Mesodermal cell (in vitro differentiated cells): ENCODE measurements at regions not wholly inside any gene's neighbourhood (a gene's known extent, or its start where the extent isn't known, plus 50 kb on each side); places are given as distances from the start of the nearest gene placed in this dataset.

Experiments used
- H3K27ac ChIP-seq: 2 replicates; pipeline ENCODE4 v1.7.0; 2013; ENCODE audit warnings: mild to moderate bottlenecking, low read depth, low read length, moderate library complexity; ENCODE audit not compliant: severe bottlenecking
- H3K36me3 ChIP-seq: 2 replicates; pipeline ENCODE4 v1.7.1; 2013; ENCODE audit warnings: mild to moderate bottlenecking, low read length, moderate library complexity; ENCODE audit not compliant: control insufficient read depth, insufficient read depth
- H3K4me1 ChIP-seq: one replicate; pipeline ENCODE4 v1.7.1; 2013; ENCODE audit warnings: mild to moderate bottlenecking, low read length; ENCODE audit not compliant: insufficient read depth, control insufficient read depth, poor library complexity, severe bottlenecking
- H3K4me3 ChIP-seq: 2 replicates; pipeline ENCODE4 v1.7.0; 2013; ENCODE audit warnings: low read length, control low read depth, mild to moderate bottlenecking; ENCODE audit not compliant: insufficient read depth, poor library complexity, severe bottlenecking; ENCODE audit errors: extremely low read depth
- H3K9me3 ChIP-seq: 2 replicates; pipeline ENCODE4 v1.7.1; 2013; ENCODE audit warnings: mild to moderate bottlenecking, low read length, moderate library complexity; ENCODE audit not compliant: control insufficient read depth
- WGBS, 2 experiments: methylation state at CpG; one replicate each; pipeline ENCODE4 v1.1.5; 2013; ENCODE audit warnings: missing lambda C conversion rate in 2 of 2; ENCODE audit not compliant: insufficient coverage in 2 of 2; 5-methylcytosine and 5-hydroxymethylcytosine counted together

DNA sequence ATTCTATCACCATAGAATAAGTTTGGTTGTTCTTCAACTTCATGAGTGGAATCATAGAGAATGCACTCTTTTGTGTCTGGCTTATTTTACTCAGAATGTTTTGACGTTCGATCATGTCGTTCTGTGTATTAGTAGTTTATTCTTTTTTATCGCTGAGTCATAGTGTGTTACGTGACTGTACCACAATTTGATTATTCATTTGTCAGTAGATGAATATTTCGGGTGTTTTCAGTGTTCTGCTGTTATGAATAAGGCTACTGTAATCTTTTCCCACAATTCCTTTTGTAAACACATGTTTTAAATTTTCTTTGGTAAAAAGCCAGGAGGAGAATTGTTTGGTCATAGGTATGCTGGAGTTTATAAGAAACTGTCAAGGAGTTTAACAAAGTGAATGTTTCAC, 279.9 kb upstream of the B3GAT1 start:
- 80 to 100% methylated on average over 1 to 2 of the region's 6 CpGs for WGBS, 2 experiments
- H3K4me3 ChIP-seq: no peak overlapping the region
- H3K36me3 ChIP-seq: no peaks in the 10 kb centered on the region
- H3K9me3 ChIP-seq: no peaks in the 10 kb centered on the region
- no peak overlapping the region for H3K27ac ChIP-seq
- no peaks in the 10 kb centered on the region for H3K4me1 ChIP-seq

DNA sequence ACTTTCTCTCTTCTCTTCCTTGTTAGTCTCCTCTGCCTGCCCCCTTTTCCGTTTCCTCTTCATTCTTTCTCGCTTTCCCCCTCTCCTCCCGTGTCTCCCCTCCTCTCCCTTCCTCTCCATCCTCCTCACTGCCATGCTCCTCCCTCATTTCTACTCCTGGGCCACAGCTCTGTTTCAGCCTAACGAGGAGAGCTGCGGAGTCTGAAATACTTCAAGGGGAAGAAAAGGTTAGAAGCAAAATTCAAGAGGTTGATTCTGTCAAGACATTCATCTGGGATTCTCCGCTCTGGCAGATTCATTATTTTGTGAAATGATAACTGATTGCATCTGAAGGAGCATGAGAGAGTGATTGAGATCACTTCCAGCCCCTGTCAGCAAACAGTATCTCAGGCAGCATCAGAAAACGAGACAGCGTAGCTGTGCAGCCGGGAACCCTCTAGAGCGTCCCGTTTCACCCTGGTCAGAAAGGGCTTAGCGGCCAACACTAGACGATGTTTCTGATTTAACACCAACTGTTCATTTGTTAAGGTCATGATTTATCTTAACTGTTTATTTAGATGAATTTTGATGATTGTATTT, 279.3 kb upstream of the B3GAT1 start:
- Histone ChIP-seq H3K27ac (no peak overlapping the region), H3K4me1 (no peaks in the 10 kb centered on the region), H3K9me3 (no peaks in the 10 kb centered on the region), H3K4me3 (no peak overlapping the region), H3K36me3 (no peaks in the 10 kb centered on the region)
- WGBS, 2 experiments: 79 to 82% methylated on average over 9 to 12 of the region's 13 CpGs

DNA sequence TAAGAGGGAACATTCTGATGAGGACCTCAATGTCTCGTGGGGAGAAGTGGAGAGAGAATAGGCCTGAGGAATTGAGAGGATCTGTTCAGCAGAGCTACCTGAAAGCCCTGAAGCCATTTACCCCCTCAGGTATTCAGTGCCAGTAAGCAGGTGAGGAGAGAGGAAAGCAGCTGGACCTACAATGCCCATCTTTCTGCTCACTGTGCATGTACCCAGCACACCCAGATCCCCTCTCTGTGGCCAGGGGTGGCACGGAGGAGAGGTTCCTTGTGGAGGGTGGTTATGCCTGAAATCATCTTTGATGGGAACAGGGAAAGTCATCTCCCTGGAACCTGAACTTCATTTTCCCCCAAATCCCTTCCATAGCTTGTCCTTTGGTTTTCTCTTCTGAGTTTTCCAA, 277.8 kb upstream of the B3GAT1 start:
- Histone ChIP-seq H3K36me3 (no peaks in the 10 kb centered on the region), H3K4me1 (peaks cover 8% of the 10 kb centered on the region), H3K4me3 (no peak overlapping the region), H3K27ac (no peak overlapping the region), H3K9me3 (no peaks in the 10 kb centered on the region)
- 80 to 100% methylated on average over 1 of the region's 2 CpGs for WGBS, 2 experiments

DNA sequence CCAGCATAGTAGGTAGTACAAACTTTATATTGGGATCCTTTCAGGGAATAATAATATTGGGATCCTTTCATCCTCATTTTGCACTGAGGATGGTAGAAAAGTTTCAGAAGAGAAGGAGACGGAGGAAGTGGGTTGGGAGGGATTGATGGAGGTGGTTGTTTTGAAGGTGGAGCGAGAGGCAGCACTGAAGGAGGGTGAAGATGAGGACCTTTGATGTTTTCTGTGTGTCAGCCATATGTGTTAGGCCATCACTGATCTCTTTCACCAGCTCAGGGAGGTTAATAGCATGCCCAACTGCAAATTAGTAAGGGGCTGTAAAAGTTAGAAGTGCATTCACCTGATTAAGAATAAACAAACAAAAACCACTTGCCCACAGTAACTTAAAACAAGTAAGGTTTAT, 275.5 kb upstream of the B3GAT1 start:
- H3K9me3 ChIP-seq: no peaks in the 10 kb centered on the region
- H3K36me3 ChIP-seq: no peaks in the 10 kb centered on the region
- peaks cover 18% of the 10 kb centered on the region for H3K4me1 ChIP-seq
- no peak overlapping the region for H3K27ac ChIP-seq
- WGBS, 2 experiments: 68 to 71% methylated on average over 2 of the region's 2 CpGs
- no peak overlapping the region for H3K4me3 ChIP-seq

DNA sequence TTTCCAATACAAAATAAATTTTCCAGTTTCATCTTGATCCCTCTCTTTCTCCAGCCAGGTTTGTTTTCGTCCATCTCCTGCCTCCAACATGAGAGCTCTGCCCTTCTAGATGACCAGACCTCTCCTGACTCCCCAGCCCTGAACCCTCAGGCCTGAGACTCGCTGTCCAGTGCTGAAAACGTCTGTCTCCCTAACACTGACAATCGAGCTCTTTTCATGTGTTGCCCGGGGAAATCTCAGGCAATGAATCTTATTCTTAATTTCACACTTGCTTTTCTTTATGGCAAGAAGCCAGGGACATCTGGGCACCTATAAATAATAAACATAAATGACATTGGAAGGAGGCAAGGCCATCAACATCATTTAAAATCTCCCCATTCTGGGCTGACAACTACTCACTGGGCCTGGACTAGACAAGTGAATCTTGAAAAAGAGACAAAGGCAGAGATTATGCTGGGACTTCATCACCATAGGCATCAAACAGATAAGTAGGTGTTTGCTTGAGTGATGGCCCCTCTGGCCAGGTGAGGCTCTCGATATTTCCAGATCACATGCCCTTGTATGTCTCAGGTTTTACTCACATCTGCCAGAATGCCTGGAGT, 274.5 kb upstream of the B3GAT1 start:
- Histone ChIP-seq H3K27ac (no peak overlapping the region), H3K4me3 (no peak overlapping the region), H3K4me1 (peaks cover 18% of the 10 kb centered on the region), H3K36me3 (no peaks in the 10 kb centered on the region), H3K9me3 (no peaks in the 10 kb centered on the region)
- WGBS, 2 experiments: 40 to 55% methylated on average over 5 of the region's 6 CpGs

DNA sequence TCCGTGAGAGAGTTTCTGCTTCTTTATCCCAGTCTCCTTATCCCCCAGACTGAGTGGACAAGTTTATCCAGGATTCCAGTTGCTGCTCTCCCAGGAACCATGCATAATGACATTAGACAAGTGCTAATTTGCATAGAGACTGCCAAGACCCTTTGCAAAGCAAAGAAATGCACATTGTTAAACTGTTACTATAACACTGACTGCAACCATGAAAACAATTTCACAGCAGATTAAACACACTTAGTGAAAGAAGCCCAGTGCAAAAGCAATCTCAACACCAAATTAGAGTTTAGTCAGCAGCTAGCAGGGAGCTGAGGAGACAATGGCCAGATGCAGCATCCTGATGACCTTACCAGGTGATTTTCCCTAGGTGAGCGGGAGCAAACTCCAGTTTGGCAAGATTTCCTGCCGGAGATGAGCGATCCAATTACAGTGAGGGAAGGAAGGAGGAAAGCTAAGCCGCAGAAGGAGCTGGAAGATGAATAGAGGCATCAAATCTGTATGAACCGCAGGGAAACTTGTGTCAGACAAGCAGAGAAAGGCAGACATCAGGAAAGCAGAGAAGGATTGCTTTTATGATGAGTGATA, 273.8 kb upstream of the B3GAT1 start:
- Histone ChIP-seq H3K9me3 (no peaks in the 10 kb centered on the region), H3K27ac (no peak overlapping the region), H3K36me3 (no peaks in the 10 kb centered on the region), H3K4me3 (no peak overlapping the region), H3K4me1 (peaks cover 18% of the 10 kb centered on the region)
- WGBS, 2 experiments: 88% methylated on average over 6 of the region's 6 CpGs

DNA sequence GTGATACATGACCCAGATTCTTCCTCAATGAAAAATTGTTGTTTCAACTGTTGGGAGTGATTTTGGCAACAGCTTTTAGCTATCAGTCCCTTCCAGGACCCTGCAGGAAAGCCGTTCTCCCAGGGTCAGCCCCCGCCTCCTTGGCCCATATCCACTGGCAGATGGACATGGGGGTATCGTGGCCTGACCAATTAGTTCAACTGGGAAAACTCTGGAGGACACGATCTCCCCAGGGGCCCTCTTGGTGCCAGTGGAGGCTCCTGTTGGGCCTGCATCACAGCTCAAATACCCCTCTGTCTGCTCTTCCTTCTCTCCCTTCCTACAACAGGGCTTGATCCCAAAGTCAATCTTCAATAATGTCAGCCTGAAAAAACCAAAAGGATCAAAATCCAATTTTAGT, 272.5 kb upstream of the B3GAT1 start:
- H3K27ac ChIP-seq: no peak overlapping the region
- no peaks in the 10 kb centered on the region for H3K9me3 ChIP-seq
- H3K4me3 ChIP-seq: no peak overlapping the region
- peaks cover 18% of the 10 kb centered on the region for H3K4me1 ChIP-seq
- 95 to 100% methylated on average over 3 of the region's 4 CpGs for WGBS, 2 experiments
- no peaks in the 10 kb centered on the region for H3K36me3 ChIP-seq

DNA sequence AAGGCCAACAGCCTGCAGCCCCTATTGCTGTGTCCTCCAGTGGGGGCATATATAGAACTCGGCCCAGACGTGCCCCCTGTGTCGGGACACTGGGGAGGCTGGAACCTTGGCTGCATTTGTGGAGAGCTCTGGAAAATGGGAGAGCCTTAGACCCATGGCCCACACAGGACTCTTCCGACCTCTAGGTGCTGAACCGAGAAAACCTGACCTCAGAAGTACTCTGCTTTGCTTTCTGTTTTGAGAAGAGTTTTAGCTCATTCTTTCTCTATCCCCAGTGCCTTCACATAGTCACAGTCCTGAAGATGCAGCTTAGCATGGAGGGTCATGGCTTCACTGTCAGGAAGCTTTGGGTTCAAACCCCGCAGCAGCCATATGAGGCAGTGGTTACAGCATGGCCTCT, 271.8 kb upstream of the B3GAT1 start:
- H3K27ac ChIP-seq: no peak overlapping the region
- no peaks in the 10 kb centered on the region for H3K9me3 ChIP-seq
- H3K36me3 ChIP-seq: no peaks in the 10 kb centered on the region
- H3K4me1 ChIP-seq: peaks cover 18% of the 10 kb centered on the region
- no peak overlapping the region for H3K4me3 ChIP-seq
- 90 to 98% methylated on average over 4 to 5 of the region's 6 CpGs for WGBS, 2 experiments

DNA sequence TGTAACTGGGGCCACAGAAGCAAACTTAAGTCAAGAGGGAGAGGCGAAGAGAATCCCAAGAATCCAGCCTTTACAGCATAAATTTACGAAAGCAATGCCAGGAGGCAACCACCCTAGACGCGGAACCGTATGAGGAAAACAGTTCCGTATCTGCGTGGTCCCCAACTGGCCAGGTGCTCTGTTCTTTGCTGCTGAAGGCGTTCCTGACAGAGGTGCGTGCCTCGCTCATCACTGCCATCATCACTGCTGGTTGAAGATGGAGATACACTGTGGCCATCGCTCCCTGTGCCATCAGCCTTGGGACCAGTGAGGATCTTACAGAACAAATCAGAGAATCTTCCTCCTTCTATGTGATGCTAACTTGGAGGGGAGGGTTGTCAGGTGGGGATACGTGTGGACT, 270.5 kb upstream of the B3GAT1 start:
- 89 to 96% methylated on average over 11 of the region's 12 CpGs for WGBS, 2 experiments
- H3K4me3 ChIP-seq: no peak overlapping the region
- H3K9me3 ChIP-seq: no peaks in the 10 kb centered on the region
- no peaks in the 10 kb centered on the region for H3K36me3 ChIP-seq
- H3K4me1 ChIP-seq: peaks cover 18% of the 10 kb centered on the region
- no peak overlapping the region for H3K27ac ChIP-seq

DNA sequence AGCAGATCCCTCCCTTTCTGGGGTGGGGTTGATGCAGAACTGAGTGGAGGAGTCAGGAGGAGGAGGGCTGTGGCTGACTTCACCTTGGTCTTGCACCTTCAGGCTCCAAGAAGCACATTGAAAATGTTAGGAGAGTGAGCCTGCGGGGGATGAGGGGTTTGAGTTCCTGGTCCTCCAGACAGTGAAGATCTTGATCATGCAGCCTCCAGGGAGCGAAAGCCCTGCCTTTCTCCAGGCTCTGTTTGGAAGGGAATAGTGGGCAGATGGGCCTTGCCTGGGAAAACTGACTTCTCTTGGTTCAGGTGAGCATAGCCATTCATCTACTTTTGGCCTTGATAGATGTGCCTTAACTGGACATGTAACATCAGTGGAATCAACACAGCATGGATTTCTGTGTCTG, 267.6 kb upstream of the B3GAT1 start:
- WGBS, 2 experiments: 68 to 100% methylated on average over 1 to 2 of the region's 2 CpGs
- Histone ChIP-seq H3K9me3 (no peaks in the 10 kb centered on the region), H3K4me3 (no peak overlapping the region), H3K36me3 (no peaks in the 10 kb centered on the region), H3K4me1 (peaks cover 7% of the 10 kb centered on the region), H3K27ac (no peak overlapping the region)

DNA sequence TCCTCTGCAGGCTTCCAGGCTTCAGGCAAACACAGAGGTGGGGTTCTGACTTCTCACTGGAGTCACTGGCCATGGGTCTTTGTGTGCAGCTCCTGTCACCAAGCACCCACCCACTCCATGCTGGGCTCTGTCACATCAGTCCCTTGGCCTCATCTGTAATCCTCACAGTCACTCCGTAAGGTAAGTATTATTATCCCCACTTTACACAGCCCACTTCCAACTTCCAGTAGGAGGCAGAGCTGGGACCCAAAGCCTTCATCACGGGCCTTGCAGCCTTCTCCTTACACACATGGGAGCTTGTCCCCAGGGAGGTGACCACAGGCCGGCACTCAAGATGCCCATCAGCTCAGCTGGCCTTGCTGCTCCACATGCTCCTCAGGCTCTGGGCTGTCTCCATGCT, 266.7 kb upstream of the B3GAT1 start:
- WGBS, 2 experiments: 55 to 57% methylated on average over 3 of the region's 3 CpGs
- Histone ChIP-seq H3K9me3 (no peaks in the 10 kb centered on the region), H3K4me1 (peaks cover 3% of the 10 kb centered on the region), H3K4me3 (no peak overlapping the region), H3K36me3 (no peaks in the 10 kb centered on the region), H3K27ac (no peak overlapping the region)
